ENCODE measurements at regions not wholly inside any gene's neighbourhood (a gene's known extent, or its start where the extent isn't known, plus 50 kb on each side); places are given as distances from the start of the nearest gene placed in this dataset.

- TF ChIP-seq CTCF (IDR thresholded peaks at IDR 0.05; ENCODE audit: insufficient read depth, low read length) (no peak), GABPA (IDR thresholded peaks at IDR 0.05; ENCODE audit: low read depth) (no peak)
Measured at GRCh38 chr5:92369587-92369986, 986.5 kb upstream of the ARRDC3 start.

Measured in HL-60 (cell line).